Activated CD8-positive, alpha-beta memory T cell treated with anti-CD3 and anti-CD28 coated beads for 24 hours (primary cell): ENCODE measurements at regions not wholly inside any gene's neighbourhood (a gene's known extent, or its start where the extent isn't known, plus 50 kb on each side); places are given as distances from the start of the nearest gene placed in this dataset.

Experiments used
- DNase-seq: peaks from one replicate; pipeline ENCODE4 v3.0.0-alpha.2; 2020

DNA sequence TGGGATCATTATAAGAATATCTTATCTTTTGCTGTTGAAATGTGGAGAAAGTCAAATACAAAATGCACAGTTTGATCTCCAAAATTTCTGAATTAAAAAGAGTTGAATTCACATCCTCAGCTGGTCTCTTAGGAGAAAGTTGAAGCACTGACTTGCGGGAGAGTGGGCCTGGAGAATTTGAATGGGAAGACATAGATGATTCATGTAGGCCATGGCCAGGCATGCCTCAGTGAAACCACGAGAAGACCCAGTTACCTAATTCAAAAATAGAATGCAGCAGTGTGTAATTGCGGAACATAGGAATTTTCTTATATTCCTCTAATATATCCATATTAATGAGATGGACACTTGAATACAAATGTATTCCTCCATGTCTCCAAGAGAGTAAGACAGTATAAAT lies 53.0 kb upstream of the DTNBP1 start:
- DNase-seq = no peak

DNA sequence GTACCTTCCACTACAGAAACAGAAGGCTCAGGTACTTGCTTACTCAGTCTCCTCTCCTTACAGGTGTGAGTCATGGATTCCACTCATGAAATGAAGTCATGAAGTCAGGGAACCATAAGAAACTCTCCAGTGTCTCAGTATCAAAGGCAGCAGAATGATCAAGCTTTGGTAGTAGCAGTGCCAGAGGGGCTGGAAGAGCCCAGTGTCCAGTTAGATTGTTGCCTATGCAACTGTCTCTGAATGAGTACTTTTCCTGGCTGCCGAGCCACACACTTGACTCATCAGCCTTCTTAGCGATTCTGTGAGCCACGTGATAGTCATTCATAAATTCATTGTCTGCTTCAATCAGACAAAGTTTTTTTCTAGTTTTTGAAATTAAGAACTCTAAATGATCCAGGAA lies 52.2 kb upstream of the DTNBP1 start:
- DNase-seq = no peak

DNA sequence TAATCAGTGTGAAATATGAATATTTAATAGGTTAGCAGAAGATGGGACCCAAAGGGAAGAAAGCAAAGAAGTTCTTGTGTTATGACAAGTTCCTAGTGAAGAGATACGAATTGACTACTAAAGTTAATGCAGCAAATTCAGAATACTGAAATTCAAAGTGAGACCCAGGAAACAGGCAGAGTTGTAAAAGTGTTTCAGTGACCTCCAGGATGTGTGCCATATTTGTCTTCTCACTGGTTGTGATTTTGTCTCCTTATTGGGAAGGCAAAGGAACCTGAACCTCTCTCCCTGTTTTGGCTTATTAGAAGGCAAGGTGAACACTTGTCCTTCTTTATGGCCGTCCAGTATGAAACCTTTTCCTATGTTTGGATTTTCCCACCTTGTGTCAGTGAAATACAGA lies 51.8 kb upstream of the DTNBP1 start:
- no peak for DNase-seq

DNA sequence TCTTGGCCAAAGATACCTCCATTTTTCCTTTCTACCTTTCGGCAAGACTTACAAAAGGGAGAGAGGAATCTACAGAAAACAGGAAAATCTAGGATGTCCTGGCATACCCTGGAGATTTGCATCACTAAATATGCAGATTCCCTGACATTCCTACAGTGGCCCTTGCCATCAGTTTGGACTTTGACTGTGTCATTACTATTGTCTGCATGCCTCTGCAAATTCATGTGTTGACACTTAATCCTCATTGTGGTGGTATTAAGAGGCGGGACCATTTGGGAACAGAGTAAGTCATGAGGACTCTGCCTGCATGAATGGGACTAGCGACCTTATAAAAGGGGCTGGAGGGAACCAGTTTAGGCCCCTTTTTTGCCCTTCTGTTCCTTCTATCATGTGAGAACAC lies 50.5 kb upstream of the DTNBP1 start:
- no peak for DNase-seq

DNA sequence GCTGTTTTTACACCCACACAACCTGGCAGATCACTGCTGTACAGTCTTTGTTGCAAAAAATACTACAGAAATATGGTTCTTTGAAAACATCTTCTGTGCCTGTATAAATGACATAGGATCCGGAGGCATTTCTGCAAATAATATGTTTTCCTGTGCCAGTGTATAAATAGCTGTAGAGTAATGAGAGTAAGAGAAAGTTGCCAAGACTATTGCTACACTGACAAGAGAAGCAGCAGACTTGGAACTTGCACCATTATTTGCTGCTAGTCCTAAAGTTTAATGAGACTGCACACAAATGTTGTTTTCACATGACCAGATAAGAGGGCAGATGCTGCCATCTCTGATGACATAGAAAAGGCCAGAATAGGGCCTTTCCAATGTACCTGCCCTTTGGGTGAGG lies 50.0 kb upstream of the DTNBP1 start:
- no peak for DNase-seq
